ENCODE measurements at regions not wholly inside any gene's neighbourhood (a gene's known extent, or its start where the extent isn't known, plus 50 kb on each side); places are given as distances from the start of the nearest gene placed in this dataset.

- Histone ChIP-seq H3K79me2 (ENCODE audit: insufficient read depth, low read length) (no peaks in the 10 kb centered on the region), H3K9ac (ENCODE audit: insufficient read depth, low read length, poor library complexity, severe bottlenecking) (no peak overlapping the region), H3K4me2 (replicated peaks; ENCODE audit: extremely low read depth, low read length, poor library complexity, severe bottlenecking) (no peak overlapping the region), H3K36me3 (replicated peaks in 1 of 2; ENCODE audit: control insufficient read depth in 1 of 2, insufficient read depth in 2 of 2, low read length in 2 of 2) (no peaks in the 10 kb centered on the region), H3K27ac (ENCODE audit: low read depth in 1 of 2, low read length in 2 of 2) (no peak overlapping the region), H3K27me3 (ENCODE audit: control insufficient read depth in 2 of 2, insufficient read depth in 2 of 2, low read length in 2 of 2) (no peaks in the 10 kb centered on the region), H3K4me3 (replicated peaks in 1 of 3; ENCODE audit: low read depth in 2 of 3, low read length in 3 of 3) (no peak overlapping the region), H3K9me3 (replicated peaks in 1 of 2; ENCODE audit: control insufficient read depth in 1 of 2, insufficient read depth in 1 of 2, low read length in 2 of 2) (no peaks in the 10 kb centered on the region), H3K4me1 (ENCODE audit: control insufficient read depth in 1 of 2, insufficient read depth in 2 of 2, low read length in 2 of 2) (no peaks in the 10 kb centered on the region), H2AFZ (ENCODE audit: insufficient read depth, low read depth, low read length, poor library complexity, severe bottlenecking) (no peak overlapping the region), H4K20me1 (ENCODE audit: insufficient read depth, low read length) (no peaks in the 10 kb centered on the region)
- WGBS (ENCODE audit: insufficient coverage) = 100% methylated on average over 2 of the region's 4 CpGs
- intact Hi-C loops (cut with micrococcal nuclease) = no loop called here
- DNase-seq = no peak
- Mint-ChIP-seq H3K36me3 (no peaks in the 10 kb centered on the region), H3K9me3 (peaks cover 0 to 6% (median 0%) of the 10 kb centered on the region in 7 donors), H3K27ac (no peak overlapping the region), H3K4me3 (no peak overlapping the region), H3K4me1 (no peaks in the 10 kb centered on the region), H3K27me3 (ENCODE audit: low read depth in 3 of 3) (peaks cover 0 to 4% (median 0%) of the 10 kb centered on the region in 3 donors)
- TF ChIP-seq, protein P1, sequence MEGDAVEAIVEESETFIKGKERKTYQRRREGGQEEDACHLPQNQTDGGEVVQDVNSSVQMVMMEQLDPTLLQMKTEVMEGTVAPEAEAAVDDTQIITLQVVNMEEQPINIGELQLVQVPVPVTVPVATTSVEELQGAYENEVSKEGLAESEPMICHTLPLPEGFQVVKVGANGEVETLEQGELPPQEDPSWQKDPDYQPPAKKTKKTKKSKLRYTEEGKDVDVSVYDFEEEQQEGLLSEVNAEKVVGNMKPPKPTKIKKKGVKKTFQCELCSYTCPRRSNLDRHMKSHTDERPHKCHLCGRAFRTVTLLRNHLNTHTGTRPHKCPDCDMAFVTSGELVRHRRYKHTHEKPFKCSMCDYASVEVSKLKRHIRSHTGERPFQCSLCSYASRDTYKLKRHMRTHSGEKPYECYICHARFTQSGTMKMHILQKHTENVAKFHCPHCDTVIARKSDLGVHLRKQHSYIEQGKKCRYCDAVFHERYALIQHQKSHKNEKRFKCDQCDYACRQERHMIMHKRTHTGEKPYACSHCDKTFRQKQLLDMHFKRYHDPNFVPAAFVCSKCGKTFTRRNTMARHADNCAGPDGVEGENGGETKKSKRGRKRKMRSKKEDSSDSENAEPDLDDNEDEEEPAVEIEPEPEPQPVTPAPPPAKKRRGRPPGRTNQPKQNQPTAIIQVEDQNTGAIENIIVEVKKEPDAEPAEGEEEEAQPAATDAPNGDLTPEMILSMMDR (IDR thresholded peaks at IDR 0.05) = no peak
These were observed 65.5 kb downstream of the KCNE4 start for GRCh38 chr2:223117533-223117932.

DNA sequence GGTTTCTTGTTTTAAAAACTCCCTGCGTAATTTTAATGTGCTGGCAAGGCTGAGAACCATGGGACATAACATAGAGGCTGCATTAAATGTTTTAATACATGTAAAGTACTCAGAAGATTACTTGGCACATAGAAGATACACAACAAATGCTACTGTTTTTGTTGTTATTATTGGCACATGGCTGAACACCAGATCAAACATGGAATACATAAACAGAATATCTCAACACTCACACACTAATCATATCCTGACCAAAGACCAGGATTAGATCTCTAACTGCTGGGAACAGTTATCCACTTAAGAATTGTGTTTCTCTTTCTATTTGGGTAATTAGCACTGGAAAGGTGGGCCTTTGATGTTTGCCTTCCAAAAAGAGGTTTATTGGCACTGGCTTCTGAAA, 69.3 kb downstream of the KCNE4 start:
- H3K36me3 ChIP-seq (replicated peaks in 1 of 2; ENCODE audit: control insufficient read depth in 1 of 2, insufficient read depth in 2 of 2, low read length in 2 of 2) = no peaks in the 10 kb centered on the region
- Mint-ChIP-seq H3K4me1 (no peaks in the 10 kb centered on the region), H3K36me3 (no peaks in the 10 kb centered on the region), H3K27me3 (ENCODE audit: low read depth in 3 of 3) (peaks cover 0 to 4% (median 1%) of the 10 kb centered on the region in 3 donors), H3K27ac (no peak overlapping the region), H3K9me3 (peaks cover 0 to 6% (median 0%) of the 10 kb centered on the region in 7 donors), H3K4me3 (no peak overlapping the region)
- intact Hi-C loops (cut with micrococcal nuclease) = no loop called here
- no peak overlapping the region for H2AFZ ChIP-seq (ENCODE audit: insufficient read depth, low read depth, low read length, poor library complexity, severe bottlenecking)
- no peak overlapping the region for H3K4me3 ChIP-seq (replicated peaks in 1 of 3; ENCODE audit: low read depth in 2 of 3, low read length in 3 of 3)
- WGBS (ENCODE audit: insufficient coverage) = no CpG with 5 or more reads among the region's 1 CpG
- H3K79me2 ChIP-seq (ENCODE audit: insufficient read depth, low read length) = no peaks in the 10 kb centered on the region
- H3K9me3 ChIP-seq (replicated peaks in 1 of 2; ENCODE audit: control insufficient read depth in 1 of 2, insufficient read depth in 1 of 2, low read length in 2 of 2) = no peaks in the 10 kb centered on the region
- TF ChIP-seq, protein P1 (IDR thresholded peaks at IDR 0.05) = no peak
- no peak overlapping the region for H3K4me2 ChIP-seq (replicated peaks; ENCODE audit: extremely low read depth, low read length, poor library complexity, severe bottlenecking)
- DNase-seq = no peak
- H4K20me1 ChIP-seq (ENCODE audit: insufficient read depth, low read length) = no peaks in the 10 kb centered on the region
- no peak overlapping the region for H3K9ac ChIP-seq (ENCODE audit: insufficient read depth, low read length, poor library complexity, severe bottlenecking)
- no peaks in the 10 kb centered on the region for H3K4me1 ChIP-seq (ENCODE audit: control insufficient read depth in 1 of 2, insufficient read depth in 2 of 2, low read length in 2 of 2)
- H3K27ac ChIP-seq (ENCODE audit: low read depth in 1 of 2, low read length in 2 of 2) = no peak overlapping the region
- H3K27me3 ChIP-seq (ENCODE audit: control insufficient read depth in 2 of 2, insufficient read depth in 2 of 2, low read length in 2 of 2) = no peaks in the 10 kb centered on the region
